Calu3 (cell line): ENCODE measurements at regions not wholly inside any gene's neighbourhood (a gene's known extent, or its start where the extent isn't known, plus 50 kb on each side); places are given as distances from the start of the nearest gene placed in this dataset.
"Not testable (repeated sequence)": the region's sequence is repeated elsewhere in the genome, so short reads cannot be mapped to it uniquely, and the experiment has no call there.

Source experiments
- BruUV-seq: library from RNA; stranded (reverse); fragments of 400-500 nt; replicated peaks from 2 replicates; lab custom pipeline; 2021; lab: Mats Ljungman, UMichigan
- CTCF ChIA-PET: fragments of 300-600 bp; sonication (Branson Sonifier 250); formaldehyde crosslinking; loops from one replicate; lab custom pipeline; 2022; ENCODE audit warnings: antibody characterized with exemption; lab: Charles Lee
- DNase-seq: peaks from one replicate; pipeline ENCODE4 v3.0.0; 2022
- H3K27ac Mint-ChIP-seq: one replicate; pipeline ENCODE4 v1.8.0; 2022; ENCODE audit warnings: mixed read lengths; ENCODE audit not compliant: unreplicated experiment
- H3K27me3 Mint-ChIP-seq: one replicate; pipeline ENCODE4 v1.8.0; 2022; ENCODE audit warnings: mixed read lengths; ENCODE audit not compliant: unreplicated experiment
- H3K36me3 Mint-ChIP-seq: one replicate; pipeline ENCODE4 v1.8.0; 2022; ENCODE audit warnings: mild to moderate bottlenecking, moderate library complexity, mixed read lengths; ENCODE audit not compliant: insufficient read depth, unreplicated experiment
- H3K4me1 Mint-ChIP-seq: one replicate; pipeline ENCODE4 v1.8.0; 2022; ENCODE audit warnings: mild to moderate bottlenecking, low read depth, mixed read lengths; ENCODE audit not compliant: unreplicated experiment
- H3K4me3 Mint-ChIP-seq: one replicate; pipeline ENCODE4 v1.8.0; 2022; ENCODE audit warnings: mild to moderate bottlenecking, low read depth, moderate library complexity, mixed read lengths; ENCODE audit not compliant: unreplicated experiment
- H3K9me3 Mint-ChIP-seq: one replicate; pipeline ENCODE4 v1.8.0; 2022; ENCODE audit warnings: low read depth, mixed read lengths; ENCODE audit not compliant: unreplicated experiment
- CTCF ChIP-seq: fragments of 200-600 bp; IDR thresholded peaks from one replicate; pipeline ENCODE4 v1.8.0; 2022; ENCODE audit warnings: antibody characterized with exemption; ENCODE audit not compliant: unreplicated experiment
- intact Hi-C: fragments of 100-400 bp; cut with micrococcal nuclease; formaldehyde crosslinking; loops from one replicate; pipeline ENCODE4 v1.10.0; 2022; ENCODE audit not compliant: unreplicated experiment

- Mint-ChIP-seq H3K9me3 (peaks cover 11% of the 10 kb centered on the region), H3K27me3 (no peaks in the 10 kb centered on the region), H3K27ac (no peak overlapping the region), H3K4me3 (no peak overlapping the region), H3K36me3 (no peaks in the 10 kb centered on the region), H3K4me1 (no peaks in the 10 kb centered on the region)
- no peak for TF ChIP-seq CTCF
- BruUV-seq = no TSS peak
- no peak for DNase-seq
- intact Hi-C loops = no loop called here
- CTCF ChIA-PET = no interaction called here
Measured at GRCh38 chr6:51049983-51050877, 231.6 kb downstream of the TFAP2B start.

GRCh38 chr6:51052716-51053115 lies 234.0 kb downstream of the TFAP2B start:
- H3K27me3 Mint-ChIP-seq, CTCF ChIA-PET, intact Hi-C loops, H3K27ac Mint-ChIP-seq, H3K4me1 Mint-ChIP-seq, DNase-seq, H3K4me3 Mint-ChIP-seq, BruUV-seq, H3K36me3 Mint-ChIP-seq: not testable (repeated sequence)
- peaks cover 13% of the 10 kb centered on the region for H3K9me3 Mint-ChIP-seq

GRCh38 chr6:51055316-51055715 lies 236.6 kb downstream of the TFAP2B start:
- not testable (repeated sequence) for H3K27me3 Mint-ChIP-seq

GRCh38 chr6:51057296-51057695 lies 238.6 kb downstream of the TFAP2B start:
- no peak for TF ChIP-seq CTCF
- BruUV-seq = no TSS peak
- intact Hi-C loops = no loop called here
- H3K27me3 Mint-ChIP-seq = no peaks in the 10 kb centered on the region
- H3K27ac Mint-ChIP-seq = no peak overlapping the region
- H3K4me3 Mint-ChIP-seq = no peak overlapping the region
- H3K9me3 Mint-ChIP-seq = peaks cover 8% of the 10 kb centered on the region
- H3K4me1 Mint-ChIP-seq = no peaks in the 10 kb centered on the region
- CTCF ChIA-PET = no interaction called here
- no peak for DNase-seq
- H3K36me3 Mint-ChIP-seq = no peaks in the 10 kb centered on the region

More at GRCh38 chr6:51055316-51055715, 236.6 kb downstream of the TFAP2B start:
- H3K4me1 Mint-ChIP-seq, CTCF ChIA-PET, H3K4me3 Mint-ChIP-seq, H3K27ac Mint-ChIP-seq, H3K36me3 Mint-ChIP-seq, DNase-seq, intact Hi-C loops, BruUV-seq: not testable (repeated sequence)
- peaks cover 12% of the 10 kb centered on the region for H3K9me3 Mint-ChIP-seq

- no peaks in the 10 kb centered on the region for H3K27me3 Mint-ChIP-seq
- TF ChIP-seq CTCF = no peak
- intact Hi-C loops = no loop called here
- no TSS peak for BruUV-seq
- peaks cover 5% of the 10 kb centered on the region for H3K9me3 Mint-ChIP-seq
- no peaks in the 10 kb centered on the region for H3K4me1 Mint-ChIP-seq
- CTCF ChIA-PET = no interaction called here
- H3K36me3 Mint-ChIP-seq = no peaks in the 10 kb centered on the region
- H3K4me3 Mint-ChIP-seq = no peak overlapping the region
- H3K27ac Mint-ChIP-seq = no peak overlapping the region
- DNase-seq = no peak
Measured at GRCh38 chr6:51060262-51060762, 241.6 kb downstream of the TFAP2B start.
